Upper lobe of left lung (tissue), 6 donors: ENCODE measurements at regions not wholly inside any gene's neighbourhood (a gene's known extent, or its start where the extent isn't known, plus 50 kb on each side); places are given as distances from the start of the nearest gene placed in this dataset.

ENCODE experiments used
- ATAC-seq, 2 donors: fragments of 200-7000 bp; cut with Tn5 transposase; one replicate each; pipeline ENCODE4 v1.9.1; 2022; ENCODE audit warnings: mild to moderate bottlenecking in 2 of 2, moderate library complexity in 2 of 2; ENCODE audit not compliant: low FRiP score in 2 of 2
- DNase-seq, 2 donors: peaks; one replicate each; pipeline ENCODE4 v3.0.0-alpha.2; 2019 to 2020
- H3K27ac ChIP-seq, 4 donors: fragments of 200-600 bp; sonication (generic); one replicate each; pipeline ENCODE4 v1.5.1; 2016 to 2019
- H3K27me3 ChIP-seq, 4 donors: fragments of 200-600 bp; sonication (generic); one replicate each; pipeline ENCODE4 v1.5.1; 2017 to 2019
- H3K36me3 ChIP-seq, 4 donors: fragments of 200-600 bp; sonication (generic); one replicate each; pipeline ENCODE4 v1.5.1; 2016 to 2019
- H3K4me1 ChIP-seq, 4 donors: fragments of 200-600 bp; sonication (generic); one replicate each; pipeline ENCODE4 v1.5.1; 2018 to 2019
- H3K4me3 ChIP-seq, 4 donors: fragments of 200-600 bp; sonication (generic); one replicate each; pipeline ENCODE4 v1.5.1; 2017 to 2019; ENCODE audit warnings: mild to moderate bottlenecking in 2 of 4, moderate library complexity in 1 of 4
- H3K9me3 ChIP-seq, 4 donors: fragments of 200-600 bp; sonication (generic); one replicate each; pipeline ENCODE4 v1.5.1; 2018 to 2019
- EP300 ChIP-seq, 4 donors: sonication (generic); formaldehyde crosslinking; IDR thresholded peaks; one replicate each; pipeline ENCODE4 v1.5.1; 2017; ENCODE audit warnings: antibody characterized with exemption in 4 of 4, control low read depth in 2 of 4
- POLR2A ChIP-seq, 4 donors: fragments of 450-650 bp; IDR thresholded peaks; one replicate each; pipeline ENCODE4 v1.5.1; 2016 to 2017; ENCODE audit warnings: antibody characterized with exemption in 4 of 4, mild to moderate bottlenecking in 2 of 4
- POLR2AphosphoS5 ChIP-seq, 2 donors: sonication (generic); formaldehyde crosslinking; IDR thresholded peaks; one replicate each; pipeline ENCODE4 v1.5.1; 2017; ENCODE audit warnings: antibody characterized with exemption in 2 of 2
- WGBS, 2 donors: methylation state at CpG; one replicate each; pipeline ENCODE4 v1.1.5; 2017 to 2018; 5-methylcytosine and 5-hydroxymethylcytosine counted together
- donor health status: DM: no; HTN: no; CAD: no; lungs with moderate emphysema.
- donor health status: DM: no; HTN: yes; CAD: no; lungs with severe emphysema.

- WGBS, 2 donors, result 42 to 60% methylated on average over 16 of the region's 16 CpGs
- Histone ChIP-seq H3K4me3 (no peak overlapping the region), H3K9me3 (no peaks in the 10 kb centered on the region), H3K27ac (peak overlapping the region in 1 of 4 donors; percentile 48), H3K4me1 (no peaks in the 10 kb centered on the region), H3K27me3 (peaks cover 0 to 7% (median 0%) of the 10 kb centered on the region in 4 donors), H3K36me3 (no peaks in the 10 kb centered on the region)
- DNase-seq (peak in 1 of 2 donors; percentile 14), ATAC-seq (no peak)
- TF ChIP-seq POLR2AphosphoS5 (IDR thresholded peaks at IDR 0.05) (no peak), EP300 (IDR thresholded peaks at IDR 0.05) (no peak), POLR2A (IDR thresholded peaks at IDR 0.05) (no peak)
Measured at GRCh38 chr1:4603295-4604110, 50.9 kb upstream of the AJAP1 start.
